Fibroblast of villous mesenchyme (primary cell): ENCODE measurements at regions not wholly inside any gene's neighbourhood (a gene's known extent, or its start where the extent isn't known, plus 50 kb on each side); places are given as distances from the start of the nearest gene placed in this dataset.
"Not testable (repeated sequence)": the region's sequence is repeated elsewhere in the genome, so short reads cannot be mapped to it uniquely, and the experiment has no call there.

Source experiments
- DNase-seq: peaks from one replicate; pipeline ENCODE4 v3.0.0-alpha.2; 2010; ENCODE audit warnings: low read depth
- H3K4me3 ChIP-seq: 2 replicates; pipeline ENCODE4 v1.5.1; 2011; ENCODE audit warnings: low read depth, mild to moderate bottlenecking, low read length
- TF ChIP-seq, protein P1 (sequence below): IDR thresholded peaks from 2 replicates; pipeline ENCODE4 v1.5.1; 2012; ENCODE audit warnings: low read depth, mild to moderate bottlenecking, low read length; ENCODE audit not compliant: insufficient read depth

DNA sequence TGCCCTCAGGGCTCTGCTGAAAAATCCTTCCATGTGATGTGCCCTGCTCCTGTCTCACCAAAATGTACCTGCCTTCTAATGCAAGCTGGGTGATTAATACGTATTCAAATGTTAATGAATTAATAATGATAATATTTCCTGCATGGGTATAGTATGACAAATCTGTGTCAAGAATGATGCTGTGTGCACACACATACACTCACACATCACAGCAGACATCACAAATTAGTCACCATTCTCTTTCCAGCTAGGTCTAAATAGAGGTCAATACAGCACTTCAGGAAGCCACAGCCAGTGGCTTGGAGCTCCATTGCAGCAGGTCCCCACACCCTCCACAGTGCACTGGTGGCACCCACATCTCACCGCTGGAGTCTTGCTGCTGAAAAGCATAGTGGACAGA lies 681.2 kb upstream of the NRP1 start:
- DNase-seq = no peak
- TF ChIP-seq, protein P1, sequence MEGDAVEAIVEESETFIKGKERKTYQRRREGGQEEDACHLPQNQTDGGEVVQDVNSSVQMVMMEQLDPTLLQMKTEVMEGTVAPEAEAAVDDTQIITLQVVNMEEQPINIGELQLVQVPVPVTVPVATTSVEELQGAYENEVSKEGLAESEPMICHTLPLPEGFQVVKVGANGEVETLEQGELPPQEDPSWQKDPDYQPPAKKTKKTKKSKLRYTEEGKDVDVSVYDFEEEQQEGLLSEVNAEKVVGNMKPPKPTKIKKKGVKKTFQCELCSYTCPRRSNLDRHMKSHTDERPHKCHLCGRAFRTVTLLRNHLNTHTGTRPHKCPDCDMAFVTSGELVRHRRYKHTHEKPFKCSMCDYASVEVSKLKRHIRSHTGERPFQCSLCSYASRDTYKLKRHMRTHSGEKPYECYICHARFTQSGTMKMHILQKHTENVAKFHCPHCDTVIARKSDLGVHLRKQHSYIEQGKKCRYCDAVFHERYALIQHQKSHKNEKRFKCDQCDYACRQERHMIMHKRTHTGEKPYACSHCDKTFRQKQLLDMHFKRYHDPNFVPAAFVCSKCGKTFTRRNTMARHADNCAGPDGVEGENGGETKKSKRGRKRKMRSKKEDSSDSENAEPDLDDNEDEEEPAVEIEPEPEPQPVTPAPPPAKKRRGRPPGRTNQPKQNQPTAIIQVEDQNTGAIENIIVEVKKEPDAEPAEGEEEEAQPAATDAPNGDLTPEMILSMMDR = no peak

DNA sequence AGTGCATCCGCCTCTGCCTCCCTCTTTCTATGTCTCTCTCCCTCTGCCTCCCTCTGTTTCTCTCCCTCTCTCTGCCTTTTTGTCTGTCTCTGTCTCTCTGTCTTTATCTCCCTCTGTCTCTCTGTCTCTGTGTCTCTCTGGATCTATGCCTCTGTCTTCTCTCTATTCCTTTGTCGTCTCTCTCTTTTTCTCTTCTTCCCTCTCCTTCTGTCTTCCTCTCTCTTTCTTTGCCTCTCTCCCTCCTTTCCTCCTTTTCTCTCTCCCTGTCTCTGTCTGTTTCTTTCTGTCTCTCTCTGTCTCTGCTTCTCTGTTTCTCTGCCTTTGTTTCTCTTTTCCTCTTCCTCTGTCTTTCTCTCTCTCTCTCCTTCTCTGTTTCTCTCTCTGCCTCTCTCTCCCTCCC lies 678.8 kb upstream of the NRP1 start:
- H3K4me3 ChIP-seq = no peak overlapping the region
- TF ChIP-seq, protein P1 = no peak
- no peak for DNase-seq

More for the DNA sequence above, 681.2 kb upstream of the NRP1 start:
- H3K4me3 ChIP-seq = no peak overlapping the region

DNA sequence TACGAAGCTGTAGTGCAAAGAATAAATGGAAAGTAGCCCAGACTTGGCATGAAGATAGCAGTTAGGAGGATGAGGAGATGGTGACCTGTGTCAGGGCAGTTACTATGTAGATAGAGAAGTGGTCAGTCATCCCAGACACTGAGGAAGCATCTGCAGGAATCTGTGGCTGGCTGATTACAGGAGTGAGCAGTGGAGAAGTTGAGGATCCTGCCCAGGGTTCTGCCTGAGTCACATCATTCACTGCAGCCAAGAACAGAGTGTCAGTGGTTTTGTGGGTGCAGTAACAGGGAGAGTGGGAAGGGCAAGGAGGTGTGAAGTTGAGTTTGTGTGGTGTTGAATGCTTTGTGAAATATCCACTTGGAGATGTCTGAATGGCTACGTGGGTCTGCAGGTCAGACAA lies 676.4 kb upstream of the NRP1 start:
- no peak overlapping the region for H3K4me3 ChIP-seq
- TF ChIP-seq, protein P1 = no peak
- no peak for DNase-seq

DNA sequence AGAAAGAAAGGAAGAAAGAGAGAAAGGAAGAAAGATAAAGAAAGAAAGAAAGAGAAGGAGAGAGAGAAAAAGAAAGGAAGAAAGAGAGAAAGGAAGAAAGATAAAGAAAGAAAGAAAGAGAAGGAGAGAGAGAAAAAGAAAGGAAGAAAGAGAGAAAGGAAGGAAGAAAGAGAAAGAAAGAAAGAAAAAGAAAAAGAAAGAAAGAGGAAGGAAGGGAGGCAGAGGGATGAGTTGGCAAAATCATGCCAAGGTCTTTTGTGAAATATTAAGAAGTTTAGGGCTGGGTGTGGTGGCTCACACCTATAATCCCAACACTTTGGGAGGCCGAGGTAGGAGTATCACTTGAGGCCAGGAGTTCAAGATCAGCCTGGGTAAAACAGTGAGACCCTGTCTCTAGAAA lies 675.8 kb upstream of the NRP1 start:
- not testable (repeated sequence) for H3K4me3 ChIP-seq, DNase-seq

DNA sequence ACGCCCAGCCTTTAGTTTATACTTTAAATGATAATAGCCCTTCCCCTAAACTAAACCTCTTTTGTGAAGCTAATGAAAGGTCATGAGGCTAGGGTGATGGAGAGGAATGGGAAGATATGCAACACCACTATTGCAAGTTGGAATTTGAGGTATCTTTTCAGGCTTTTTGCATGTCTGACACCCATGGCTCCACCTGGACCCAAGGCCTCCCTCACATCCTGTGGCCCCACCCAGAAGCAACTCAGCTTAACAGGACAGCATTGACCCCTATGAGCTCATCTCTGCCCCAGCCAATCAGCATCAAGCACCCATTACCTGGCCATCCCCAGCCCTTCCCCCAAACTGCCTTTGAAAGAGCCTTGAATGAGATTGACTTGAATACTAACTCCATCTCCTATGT lies 674.2 kb upstream of the NRP1 start:
- TF ChIP-seq, protein P1 = no peak
- DNase-seq = no peak
- H3K4me3 ChIP-seq = no peak overlapping the region

DNA sequence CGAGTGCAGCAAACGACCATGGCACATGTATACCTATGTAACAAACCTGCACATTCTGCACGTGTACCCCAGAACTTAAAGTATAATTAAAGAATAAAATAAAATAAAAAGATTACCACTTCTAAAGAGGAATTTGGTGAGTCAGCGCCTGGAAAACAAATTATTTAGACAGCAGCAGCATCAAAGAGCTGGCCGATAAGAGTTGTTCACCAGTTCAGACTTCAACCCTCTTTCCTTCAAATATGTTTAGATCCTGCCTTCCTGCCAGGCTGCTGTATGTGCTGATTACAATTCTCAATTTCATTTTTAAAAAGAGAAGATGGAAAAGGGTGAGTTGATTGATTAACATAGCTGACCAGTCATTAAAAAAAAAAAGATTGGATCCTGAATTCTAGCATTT lies 672.0 kb upstream of the NRP1 start:
- TF ChIP-seq, protein P1 = no peak
- H3K4me3 ChIP-seq = no peak overlapping the region
- peak; percentile 18 for DNase-seq

DNA sequence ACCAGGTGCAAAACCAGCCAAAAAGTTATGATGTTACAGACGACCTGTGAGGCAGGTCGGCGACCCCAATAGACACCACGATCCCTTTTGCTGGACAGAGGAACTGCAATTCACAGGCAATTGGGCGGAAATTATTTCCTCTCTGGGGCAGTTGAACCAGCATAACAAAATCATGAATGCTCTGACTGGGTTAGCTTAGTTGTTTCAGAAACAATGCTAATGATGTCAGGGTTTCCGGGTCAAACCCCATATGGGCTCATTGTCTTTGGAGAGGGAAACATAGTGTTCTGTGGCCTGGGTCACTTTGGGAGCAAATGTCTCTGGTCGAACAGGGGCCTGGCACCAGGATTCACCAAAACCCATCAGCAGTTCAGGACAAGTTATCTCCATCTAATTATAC lies 669.1 kb upstream of the NRP1 start:
- no peak for DNase-seq
- no peak overlapping the region for H3K4me3 ChIP-seq
- TF ChIP-seq, protein P1 = no peak
